GM21515 (cell line): ENCODE measurements at regions not wholly inside any gene's neighbourhood (a gene's known extent, or its start where the extent isn't known, plus 50 kb on each side); places are given as distances from the start of the nearest gene placed in this dataset.

ENCODE experiments used
- ATAC-seq: cut with Tn5 transposase; IDR thresholded peaks from one replicate; pipeline ENCODE4 v1.9.1; 2021; ENCODE audit not compliant: unreplicated experiment

GRCh38 chr5:60274747-60275146, 381.2 kb upstream of the PDE4D start:
- no peak for ATAC-seq

- ATAC-seq = no peak
Observed at GRCh38 chr5:60271517-60271916, 378.0 kb upstream of the PDE4D start.

GRCh38 chr5:60267907-60268306, 374.4 kb upstream of the PDE4D start:
- ATAC-seq = no peak

- ATAC-seq = no peak
Observed at GRCh38 chr5:60263346-60263745, 369.8 kb upstream of the PDE4D start.

GRCh38 chr5:60262576-60263295, 369.2 kb upstream of the PDE4D start:
- no peak for ATAC-seq

- no peak for ATAC-seq
Observed at GRCh38 chr5:60261732-60262131, 368.2 kb upstream of the PDE4D start.

GRCh38 chr5:60260658-60261057, 367.1 kb upstream of the PDE4D start:
- no peak for ATAC-seq

- ATAC-seq = no peak
Observed at GRCh38 chr5:60259730-60260129, 366.2 kb upstream of the PDE4D start.

- ATAC-seq = no peak
Observed at GRCh38 chr5:60257596-60258271, 364.2 kb upstream of the PDE4D start.

- no peak for ATAC-seq
Observed at GRCh38 chr5:60256546-60256945, 363.0 kb upstream of the PDE4D start.

GRCh38 chr5:60248901-60249300, 355.4 kb upstream of the PDE4D start:
- peak; percentile 96 for ATAC-seq

- ATAC-seq = no peak
Observed at GRCh38 chr5:60243713-60244112, 350.2 kb upstream of the PDE4D start.

- no peak for ATAC-seq
Observed at GRCh38 chr5:60232036-60232795, 338.7 kb upstream of the PDE4D start.

- ATAC-seq = no peak
Observed at GRCh38 chr5:60230456-60230855, 336.9 kb upstream of the PDE4D start.

- ATAC-seq = no peak
Observed at GRCh38 chr5:60229691-60230185, 336.2 kb upstream of the PDE4D start.

- no peak for ATAC-seq
Observed at GRCh38 chr5:60228676-60229075, 335.1 kb upstream of the PDE4D start.

- no peak for ATAC-seq
Observed at GRCh38 chr5:60226128-60226527, 332.6 kb upstream of the PDE4D start.

- ATAC-seq = no peak
Observed at GRCh38 chr5:60223342-60223741, 329.8 kb upstream of the PDE4D start.

- ATAC-seq = no peak
Observed at GRCh38 chr5:60219921-60220320, 326.4 kb upstream of the PDE4D start.

- no peak for ATAC-seq
Observed at GRCh38 chr5:60210810-60211209, 317.3 kb upstream of the PDE4D start.

GRCh38 chr5:60209146-60209840, 315.8 kb upstream of the PDE4D start:
- ATAC-seq = no peak
